BJ (cell line): ENCODE measurements at regions not wholly inside any gene's neighbourhood (a gene's known extent, or its start where the extent isn't known, plus 50 kb on each side); places are given as distances from the start of the nearest gene placed in this dataset.
"Not testable (repeated sequence)": the region's sequence is repeated elsewhere in the genome, so short reads cannot be mapped to it uniquely, and the experiment has no call there.

Experiments used
- CTCF ChIA-PET: fragments of 350-600 bp; formaldehyde crosslinking; extraction: SDS; loops from one replicate; lab custom pipeline; 2021; ENCODE audit warnings: antibody characterized with exemption, inconsistent platforms; lab: Yijun Ruan, JAX
- POLR2A ChIA-PET: fragments of 300-600 bp; sonication (Branson Sonifier 250); formaldehyde crosslinking; extraction: SDS; loops from one replicate; lab custom pipeline; 2021; ENCODE audit warnings: antibody characterized with exemption; lab: Charles Lee
- DNase-seq: peaks from one replicate; pipeline ENCODE4 v3.0.0-alpha.2; 2011; ENCODE audit warnings: low read depth
- H3K27me3 ChIP-seq: 2 replicates; pipeline ENCODE4 v1.6.0; 2011; ENCODE audit warnings: low read length; ENCODE audit not compliant: control insufficient read depth, insufficient read depth
- H3K36me3 ChIP-seq: 2 replicates; pipeline ENCODE4 v1.5.1; 2011; ENCODE audit warnings: low read length; ENCODE audit not compliant: control insufficient read depth, insufficient read depth
- H3K4me3 ChIP-seq: 2 replicates; pipeline ENCODE4 v1.5.1; 2011; ENCODE audit warnings: low read depth, mild to moderate bottlenecking, control low read depth, low read length
- CTCF ChIP-seq: IDR thresholded peaks from 2 replicates; pipeline ENCODE4 v1.5.1; 2011; ENCODE audit warnings: low read depth, mild to moderate bottlenecking, control low read depth, inconsistent platforms, low read length, moderate library complexity; ENCODE audit not compliant: insufficient read depth

- ChIA-PET CTCF (no interaction called here), POLR2A (no interaction called here)
- Histone ChIP-seq H3K36me3 (no peaks in the 10 kb centered on the region), H3K4me3 (no peak overlapping the region), H3K27me3 (no peaks in the 10 kb centered on the region)
- peak; percentile 52 for DNase-seq
- no peak for TF ChIP-seq CTCF
Measured at GRCh38 chr5:67799732-67800234, 415.8 kb upstream of the PIK3R1 start.

- POLR2A ChIA-PET, H3K4me3 ChIP-seq, H3K36me3 ChIP-seq, H3K27me3 ChIP-seq, DNase-seq, CTCF ChIA-PET: not testable (repeated sequence)
Measured at GRCh38 chr5:67798470-67798869, 417.1 kb upstream of the PIK3R1 start.

DNA sequence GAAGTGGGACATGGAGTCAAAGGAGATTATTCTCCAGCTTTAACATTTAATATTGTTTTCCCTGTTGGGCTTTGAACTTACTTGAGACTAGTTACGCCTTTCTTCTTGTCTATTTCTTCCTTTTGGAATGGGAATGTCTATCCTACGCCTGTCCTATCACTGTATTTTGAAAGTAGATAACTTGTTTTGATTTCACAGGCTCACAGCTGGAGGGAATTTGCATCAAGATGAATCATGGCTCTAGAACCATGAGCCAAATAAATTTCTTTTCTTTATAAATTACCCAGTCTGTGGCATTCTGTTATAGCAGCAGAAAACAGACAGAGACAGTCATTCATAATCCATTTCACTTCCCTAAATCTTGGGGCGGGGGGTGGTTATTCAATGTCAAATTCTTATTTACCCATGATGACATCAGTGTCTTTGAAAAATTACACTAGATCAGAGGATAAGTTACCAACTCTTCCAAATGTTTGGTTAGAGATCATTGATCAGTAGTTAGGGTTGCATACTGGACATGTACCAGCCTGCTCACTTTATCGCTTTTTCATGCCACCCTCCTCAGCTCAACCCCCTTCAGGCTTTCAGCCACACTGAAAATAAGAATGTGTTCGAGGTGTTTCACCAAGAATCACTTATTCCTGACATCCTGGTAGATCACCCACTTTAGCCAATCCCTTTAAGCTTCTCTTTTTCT lies 419.6 kb upstream of the PIK3R1 start:
- no peak overlapping the region for H3K4me3 ChIP-seq
- H3K36me3 ChIP-seq: no peaks in the 10 kb centered on the region
- ChIA-PET POLR2A (no interaction called here), CTCF (no interaction called here)
- H3K27me3 ChIP-seq: no peaks in the 10 kb centered on the region
- TF ChIP-seq CTCF: no peak
- DNase-seq: no peak

DNA sequence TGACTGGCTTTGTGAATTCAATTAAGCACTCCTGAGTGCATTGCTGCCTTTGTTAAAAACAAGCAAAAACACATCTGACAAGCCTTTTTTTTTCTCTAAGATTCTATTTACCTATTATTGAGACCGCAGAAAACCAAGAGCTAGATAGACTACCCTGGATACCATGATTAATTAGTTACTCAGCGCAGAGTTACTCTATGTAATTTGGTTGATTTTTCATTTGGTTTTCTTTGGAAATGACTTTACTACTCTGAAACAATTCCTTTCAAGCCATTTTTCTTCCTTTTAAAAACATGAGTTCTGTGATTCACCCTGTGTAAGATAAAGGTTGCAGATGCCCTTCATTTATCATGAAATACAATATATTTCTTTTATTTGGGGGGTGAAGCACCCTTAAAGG lies 421.6 kb upstream of the PIK3R1 start:
- POLR2A ChIA-PET: no interaction called here
- CTCF ChIA-PET: no interaction called here

DNA sequence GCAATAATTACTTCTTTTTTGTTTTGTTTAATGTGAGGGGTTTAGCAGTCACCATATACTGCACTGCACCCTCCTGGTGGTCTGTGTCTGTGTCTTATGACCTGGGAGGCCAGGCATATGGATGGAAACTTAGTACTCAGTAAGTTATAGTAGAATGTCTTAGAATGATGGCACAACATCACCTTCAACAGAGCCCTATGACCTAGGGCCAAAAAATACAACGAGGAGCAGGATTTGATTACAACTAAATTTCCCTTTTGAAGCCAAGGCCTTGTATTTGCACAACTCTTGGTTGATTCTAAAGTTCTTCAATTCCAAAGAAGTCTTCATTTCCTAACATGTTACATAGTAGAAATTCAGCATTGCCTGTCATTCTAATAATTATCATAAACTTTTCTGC lies 422.1 kb upstream of the PIK3R1 start:
- DNase-seq: no peak
- POLR2A ChIA-PET: no interaction called here
- Histone ChIP-seq H3K36me3 (no peaks in the 10 kb centered on the region), H3K4me3 (no peak overlapping the region), H3K27me3 (no peaks in the 10 kb centered on the region)
- TF ChIP-seq CTCF: no peak
- CTCF ChIA-PET: no interaction called here

More for the DNA sequence above, 421.6 kb upstream of the PIK3R1 start:
- Histone ChIP-seq H3K27me3 (no peaks in the 10 kb centered on the region), H3K36me3 (no peaks in the 10 kb centered on the region), H3K4me3 (no peak overlapping the region)
- TF ChIP-seq CTCF: no peak
- no peak for DNase-seq

- no peaks in the 10 kb centered on the region for H3K36me3 ChIP-seq
- ChIA-PET POLR2A (no interaction called here), CTCF (no interaction called here)
- no peaks in the 10 kb centered on the region for H3K27me3 ChIP-seq
- DNase-seq: no peak
- H3K4me3 ChIP-seq: no peak overlapping the region
- no peak for TF ChIP-seq CTCF
Measured at GRCh38 chr5:67792891-67793290, 422.7 kb upstream of the PIK3R1 start.
